NCI-H2029 treated with DMSO at 0.1 percent for 48 hours (cell line): ENCODE measurements at regions not wholly inside any gene's neighbourhood (a gene's known extent, or its start where the extent isn't known, plus 50 kb on each side); places are given as distances from the start of the nearest gene placed in this dataset.

ENCODE experiments used
- DNase-seq: peaks from one replicate; lab custom pipeline; 2025; lab: John Stamatoyannopoulos, UW

GRCh38 chr7:17234398-17235031 lies 63.9 kb upstream of the AHR start:
- no peak for DNase-seq

DNA sequence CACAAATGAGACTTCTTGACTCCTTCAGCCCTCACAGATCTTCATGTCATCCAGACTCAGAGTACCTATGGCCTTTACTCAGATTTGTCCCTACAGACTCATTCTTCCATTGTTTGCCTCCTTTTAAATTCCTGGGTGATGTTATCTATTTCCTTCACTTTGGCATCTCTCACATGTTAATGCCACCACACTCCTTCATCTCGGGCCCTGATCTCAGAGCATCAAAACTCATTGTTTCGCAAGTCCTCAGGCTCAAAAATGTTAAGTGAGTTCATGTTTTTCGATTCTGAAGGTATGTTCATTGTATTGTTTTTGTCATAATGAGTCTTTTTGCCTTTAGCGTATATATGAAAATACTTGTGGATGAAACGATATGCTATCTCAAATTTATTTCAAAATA lies 62.3 kb upstream of the AHR start:
- DNase-seq: no peak

GRCh38 chr7:17236603-17237002 lies 61.8 kb upstream of the AHR start:
- DNase-seq: no peak

DNA sequence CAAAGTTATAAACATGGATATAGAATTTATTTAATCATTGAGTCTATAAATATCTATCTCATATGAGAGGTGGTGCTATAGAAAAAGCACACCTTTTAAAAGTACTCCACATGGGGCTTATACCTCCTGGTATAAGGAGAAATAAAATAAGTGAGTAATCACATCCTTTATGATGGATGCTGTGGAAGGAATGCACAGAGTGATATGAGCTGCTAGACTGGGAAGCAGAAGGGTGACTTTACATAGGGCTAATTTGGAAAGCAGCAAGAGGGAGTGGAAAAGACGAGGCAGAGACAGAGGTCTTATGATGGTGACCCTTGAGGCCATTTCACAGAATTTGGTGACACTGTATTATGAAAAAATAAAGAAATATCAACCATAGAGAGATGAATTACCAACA lies 59.4 kb upstream of the AHR start:
- no peak for DNase-seq

DNA sequence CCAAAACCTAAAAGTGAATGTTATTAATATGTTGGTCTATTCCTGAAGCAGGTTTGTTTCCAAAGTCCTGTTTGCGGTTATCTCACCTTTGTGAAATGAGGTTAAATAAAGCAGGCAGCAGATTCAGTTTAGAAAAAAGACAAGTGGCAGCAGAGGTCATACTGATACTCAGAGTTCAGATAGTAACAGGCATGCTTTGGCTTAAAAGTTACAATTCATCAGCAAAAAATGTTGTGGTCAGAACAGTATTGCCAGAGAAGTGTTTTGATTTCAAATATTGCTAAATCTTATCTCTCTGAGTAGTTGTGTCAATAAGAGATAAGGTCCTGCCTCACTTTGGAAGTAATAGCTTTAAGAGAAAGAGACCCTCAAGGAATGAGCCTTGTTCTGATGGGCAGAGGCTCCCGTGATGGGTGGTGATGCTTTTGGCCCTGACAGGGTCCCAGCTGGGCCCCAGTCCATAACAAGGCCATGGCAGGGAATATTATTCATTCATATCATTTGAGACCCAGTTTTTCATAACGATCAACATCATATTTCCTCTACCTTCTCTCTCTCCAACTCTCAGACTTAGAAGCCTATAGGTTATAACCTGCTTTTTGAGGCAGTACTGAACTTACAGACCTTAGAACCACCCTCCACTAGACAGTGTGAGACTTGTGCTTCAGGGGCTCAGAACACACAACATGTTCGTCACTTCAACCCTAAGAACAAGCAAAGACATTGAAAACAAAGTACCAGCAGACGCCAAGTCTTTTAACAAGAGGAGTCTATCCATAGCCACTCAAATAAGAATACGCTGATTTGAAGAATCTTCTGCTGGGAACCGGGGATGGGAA lies 58.5 kb upstream of the AHR start:
- DNase-seq: no peak

DNA sequence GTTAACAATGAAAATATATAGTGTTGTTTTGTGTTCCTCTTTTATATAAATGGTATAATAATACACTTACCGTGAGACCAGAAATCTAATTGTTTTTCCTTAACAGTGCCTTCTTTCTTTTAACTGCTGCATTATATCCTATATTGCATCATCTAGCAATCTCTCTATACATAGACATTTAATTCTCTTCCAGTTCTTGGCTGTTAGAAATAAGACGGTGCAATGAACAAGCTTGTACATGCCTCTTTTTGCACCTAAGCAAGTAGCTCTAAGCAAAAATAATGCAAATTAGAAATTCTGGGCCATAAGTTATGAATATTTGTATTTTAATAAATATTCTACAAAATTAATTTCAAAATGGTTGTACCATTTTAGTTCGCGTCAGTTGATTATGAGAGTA lies 55.9 kb upstream of the AHR start:
- DNase-seq: no peak

DNA sequence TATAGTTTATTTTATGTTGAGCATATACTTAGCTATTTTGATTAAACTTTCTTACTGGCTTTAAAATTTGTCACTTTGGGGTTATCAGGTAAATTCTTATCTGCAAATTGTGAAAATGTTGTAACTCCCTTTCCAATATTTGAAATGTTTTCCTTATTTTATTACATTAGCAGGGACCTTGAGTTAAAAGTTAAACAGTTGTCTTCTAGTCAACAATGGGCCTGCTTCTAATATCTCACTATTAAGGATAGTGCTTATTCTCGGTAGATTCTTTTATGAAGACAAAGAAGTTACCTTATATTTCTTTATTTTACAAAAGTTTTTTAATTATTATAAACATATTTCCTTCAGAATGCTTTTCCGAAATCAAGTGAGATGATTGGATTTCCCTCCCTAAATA lies 53.7 kb upstream of the AHR start:
- DNase-seq: no peak

DNA sequence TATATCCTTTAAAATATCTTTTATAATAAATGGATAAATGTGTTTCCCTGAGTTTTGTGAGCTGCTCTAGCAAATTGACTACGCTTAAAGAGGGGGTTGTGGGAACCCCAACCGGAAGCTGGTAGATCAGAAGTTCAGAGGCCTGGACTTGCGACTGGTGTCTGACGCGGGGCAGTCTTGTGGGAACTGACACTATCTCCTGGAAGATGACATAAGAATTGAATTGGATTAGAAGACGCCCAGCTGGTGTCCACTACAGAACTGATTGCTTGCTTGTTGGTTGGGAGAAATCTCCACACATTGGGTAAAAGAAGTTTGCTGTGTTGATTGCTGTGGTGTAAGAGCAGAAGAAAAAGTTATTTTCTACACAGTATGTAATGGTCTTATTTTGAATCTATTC lies 51.1 kb upstream of the AHR start:
- no peak for DNase-seq

- DNase-seq: no peak
Measured at GRCh38 chr7:17248527-17248926, 49.9 kb upstream of the AHR start.
